ENCODE measurements at regions not wholly inside any gene's neighbourhood (a gene's known extent, or its start where the extent isn't known, plus 50 kb on each side); places are given as distances from the start of the nearest gene placed in this dataset.

DNA sequence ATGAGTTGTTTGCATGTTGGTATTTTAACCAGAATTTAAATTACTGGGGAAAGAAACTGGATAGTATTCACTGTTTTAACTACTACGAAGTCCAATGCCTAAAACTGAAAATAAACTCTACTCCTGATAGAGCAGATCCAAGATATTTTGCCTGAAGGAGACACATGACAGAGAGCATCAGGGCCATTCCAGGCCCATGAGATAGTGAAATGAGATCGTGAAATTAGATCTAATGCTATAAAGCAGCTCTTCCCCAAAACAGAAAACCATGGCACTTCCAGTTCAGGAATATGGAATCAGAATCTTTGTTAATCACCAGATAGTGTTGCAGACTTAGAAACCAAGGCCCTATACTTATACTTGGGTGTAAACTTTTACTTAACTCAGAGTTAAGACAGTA, 124.3 kb upstream of the CACNA2D1 start:
- TF ChIP-seq POLR2AphosphoS5 (IDR thresholded peaks at IDR 0.05) = no peak
- TF ChIP-seq, protein P1, sequence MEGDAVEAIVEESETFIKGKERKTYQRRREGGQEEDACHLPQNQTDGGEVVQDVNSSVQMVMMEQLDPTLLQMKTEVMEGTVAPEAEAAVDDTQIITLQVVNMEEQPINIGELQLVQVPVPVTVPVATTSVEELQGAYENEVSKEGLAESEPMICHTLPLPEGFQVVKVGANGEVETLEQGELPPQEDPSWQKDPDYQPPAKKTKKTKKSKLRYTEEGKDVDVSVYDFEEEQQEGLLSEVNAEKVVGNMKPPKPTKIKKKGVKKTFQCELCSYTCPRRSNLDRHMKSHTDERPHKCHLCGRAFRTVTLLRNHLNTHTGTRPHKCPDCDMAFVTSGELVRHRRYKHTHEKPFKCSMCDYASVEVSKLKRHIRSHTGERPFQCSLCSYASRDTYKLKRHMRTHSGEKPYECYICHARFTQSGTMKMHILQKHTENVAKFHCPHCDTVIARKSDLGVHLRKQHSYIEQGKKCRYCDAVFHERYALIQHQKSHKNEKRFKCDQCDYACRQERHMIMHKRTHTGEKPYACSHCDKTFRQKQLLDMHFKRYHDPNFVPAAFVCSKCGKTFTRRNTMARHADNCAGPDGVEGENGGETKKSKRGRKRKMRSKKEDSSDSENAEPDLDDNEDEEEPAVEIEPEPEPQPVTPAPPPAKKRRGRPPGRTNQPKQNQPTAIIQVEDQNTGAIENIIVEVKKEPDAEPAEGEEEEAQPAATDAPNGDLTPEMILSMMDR (IDR thresholded peaks at IDR 0.05) = no peak
- TF ChIP-seq POLR2A (IDR thresholded peaks at IDR 0.05) = no peak
- H3K27ac ChIP-seq = no peak overlapping the region
- 69 to 78% methylated on average over 2 of the region's 2 CpGs for WGBS, 2 donors

DNA sequence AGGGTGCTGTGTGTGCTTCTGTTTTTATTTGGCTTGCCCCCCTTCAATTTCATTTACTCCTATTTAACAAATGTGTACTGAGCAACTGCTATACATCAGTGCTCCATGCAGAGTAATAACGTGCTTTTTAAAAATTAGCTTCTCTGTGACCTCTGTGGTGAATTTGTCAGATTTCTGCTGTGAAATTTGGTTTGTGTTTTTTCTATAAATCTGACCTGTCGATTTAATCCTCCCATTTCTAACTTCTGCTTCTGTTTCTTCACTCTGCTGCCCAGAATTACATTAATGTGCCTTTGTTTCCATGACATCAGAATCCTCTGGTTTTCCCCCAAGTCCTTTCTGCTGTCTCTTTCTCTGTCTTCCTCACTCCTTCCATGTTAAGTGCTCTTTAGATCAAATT, 123.8 kb upstream of the CACNA2D1 start:
- ATAC-seq (ENCODE audit: low FRiP score in 2 of 2) = no peak
- H3K36me3 ChIP-seq = no peaks in the 10 kb centered on the region
- WGBS, 2 donors = 64 to 81% methylated on average over 2 of the region's 2 CpGs

More for the DNA sequence above, 124.3 kb upstream of the CACNA2D1 start:
- DNase-seq (no peak), ATAC-seq (ENCODE audit: low FRiP score in 2 of 2) (no peak)
- H3K4me1 ChIP-seq = peaks cover 0 to 5% (median 0%) of the 10 kb centered on the region in 4 donors
- H3K9me3 ChIP-seq = no peaks in the 10 kb centered on the region
- no peak overlapping the region for H3K4me3 ChIP-seq
- no peaks in the 10 kb centered on the region for H3K27me3 ChIP-seq
- no peaks in the 10 kb centered on the region for H3K36me3 ChIP-seq

DNA sequence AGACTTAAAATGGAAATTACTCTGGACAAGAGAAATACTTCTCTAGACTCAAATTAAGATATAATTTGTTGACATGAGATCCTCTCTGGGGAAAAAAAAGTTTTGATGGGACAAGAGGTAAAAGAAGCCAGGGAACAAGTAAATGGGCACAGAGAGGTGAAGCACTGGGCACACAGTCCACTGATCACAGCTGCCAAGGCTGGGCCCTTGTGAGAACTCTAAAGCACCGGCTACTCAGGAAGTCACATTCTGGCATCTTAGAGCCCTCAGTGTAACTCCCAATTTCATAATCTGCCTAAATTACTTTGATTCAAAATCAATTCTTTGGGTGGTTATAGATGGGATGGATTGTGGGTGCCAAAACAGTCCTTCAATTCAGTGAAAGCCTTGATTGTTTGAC, 123.2 kb upstream of the CACNA2D1 start:
- Histone ChIP-seq H3K36me3 (no peaks in the 10 kb centered on the region), H3K4me3 (no peak overlapping the region), H3K4me1 (no peaks in the 10 kb centered on the region), H3K9me3 (no peaks in the 10 kb centered on the region), H3K27me3 (no peaks in the 10 kb centered on the region), H3K27ac (no peak overlapping the region)
- TF ChIP-seq, protein P1 (IDR thresholded peaks at IDR 0.05) = no peak
- TF ChIP-seq POLR2A (IDR thresholded peaks at IDR 0.05) = no peak
- TF ChIP-seq EP300 (IDR thresholded peaks at IDR 0.05) = no peak
- TF ChIP-seq POLR2AphosphoS5 (IDR thresholded peaks at IDR 0.05) = no peak
- no peak for DNase-seq
- ATAC-seq (ENCODE audit: low FRiP score in 2 of 2) = no peak
- WGBS, 2 donors = 29 to 48% methylated on average over 1 of the region's 1 CpG

More for the DNA sequence above, 123.8 kb upstream of the CACNA2D1 start:
- no peak overlapping the region for H3K27ac ChIP-seq
- no peak overlapping the region for H3K4me3 ChIP-seq
- peaks cover 0 to 4% (median 0%) of the 10 kb centered on the region in 4 donors for H3K4me1 ChIP-seq
- no peaks in the 10 kb centered on the region for H3K27me3 ChIP-seq
- TF ChIP-seq, protein P1 (IDR thresholded peaks at IDR 0.05) = no peak
- TF ChIP-seq POLR2AphosphoS5 (IDR thresholded peaks at IDR 0.05) = no peak
- TF ChIP-seq EP300 (IDR thresholded peaks at IDR 0.05) = no peak
- no peak for TF ChIP-seq POLR2A (IDR thresholded peaks at IDR 0.05)
- DNase-seq = no peak
- no peaks in the 10 kb centered on the region for H3K9me3 ChIP-seq

DNA sequence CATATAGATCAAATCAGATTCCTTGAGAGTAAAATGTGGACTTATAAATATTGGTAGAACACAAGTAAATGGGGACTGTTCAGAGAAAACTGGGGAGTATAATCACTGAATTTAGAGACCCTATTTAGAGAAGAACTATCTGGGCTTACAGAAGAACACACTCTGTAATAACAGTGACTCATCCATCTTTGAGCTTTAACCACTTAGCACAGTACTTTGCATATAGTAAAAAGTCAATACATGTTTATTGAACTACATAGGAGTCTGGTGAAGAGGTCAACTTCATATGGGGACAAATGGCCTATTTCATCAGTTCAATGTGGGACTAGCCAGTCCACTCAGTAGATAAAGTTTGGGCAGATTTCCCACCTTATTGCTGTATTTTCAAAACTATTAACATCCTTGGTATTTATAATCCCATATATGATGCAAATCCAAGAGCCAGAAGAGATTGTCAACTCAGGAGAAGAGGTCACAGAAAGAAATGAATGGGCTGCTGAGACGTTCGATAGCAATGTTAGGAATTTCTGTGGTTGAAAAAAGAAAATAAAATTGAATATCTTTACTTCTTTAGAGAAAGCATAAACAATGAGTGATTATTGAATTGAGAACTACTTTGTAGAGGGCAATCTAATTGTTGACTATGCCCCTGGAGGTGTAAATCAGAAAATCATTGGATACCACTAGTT, 119.3 kb upstream of the CACNA2D1 start:
- Histone ChIP-seq H3K27ac (no peak overlapping the region), H3K4me3 (no peak overlapping the region), H3K4me1 (no peaks in the 10 kb centered on the region), H3K27me3 (no peaks in the 10 kb centered on the region), H3K36me3 (no peaks in the 10 kb centered on the region), H3K9me3 (no peaks in the 10 kb centered on the region)
- ATAC-seq (ENCODE audit: low FRiP score in 2 of 2) (no peak), DNase-seq (no peak)
- WGBS, 2 donors = 84 to 87% methylated on average over 2 of the region's 2 CpGs
- TF ChIP-seq, protein P1 (IDR thresholded peaks at IDR 0.05) = no peak
- TF ChIP-seq POLR2AphosphoS5 (IDR thresholded peaks at IDR 0.05) (no peak), EP300 (IDR thresholded peaks at IDR 0.05) (no peak), POLR2A (IDR thresholded peaks at IDR 0.05) (no peak)

Data from upper lobe of left lung (tissue), 6 donors.